Kidney tubule cell (primary cell): ENCODE measurements at regions not wholly inside any gene's neighbourhood (a gene's known extent, or its start where the extent isn't known, plus 50 kb on each side); places are given as distances from the start of the nearest gene placed in this dataset.
"Not testable (repeated sequence)": the region's sequence is repeated elsewhere in the genome, so short reads cannot be mapped to it uniquely, and the experiment has no call there.

ENCODE experiments used
- DNase-seq: peaks from one replicate; pipeline ENCODE4 v3.0.0-alpha.2; 2018; ENCODE audit warnings: low spot score

GRCh38 chr1:98575955-98576354, 85.6 kb upstream of the SNX7 start:
- no peak for DNase-seq

- no peak for DNase-seq
Observed at GRCh38 chr1:98565951-98566350, 95.6 kb upstream of the SNX7 start.

GRCh38 chr1:98559291-98559690, 102.2 kb upstream of the SNX7 start:
- DNase-seq = no peak

- DNase-seq = no peak
Observed at GRCh38 chr1:98557895-98558294, 103.6 kb upstream of the SNX7 start.

GRCh38 chr1:98556521-98557158, 104.9 kb upstream of the SNX7 start:
- DNase-seq = peak; percentile 50

- DNase-seq = no peak
Observed at GRCh38 chr1:98555814-98556213, 105.7 kb upstream of the SNX7 start.

- not testable (repeated sequence) for DNase-seq
Observed at GRCh38 chr1:98552576-98553074, 108.9 kb upstream of the SNX7 start.

GRCh38 chr1:98550076-98550475, 111.4 kb upstream of the SNX7 start:
- no peak for DNase-seq

GRCh38 chr1:98546319-98546718, 115.2 kb upstream of the SNX7 start:
- no peak for DNase-seq

- DNase-seq = no peak
Observed at GRCh38 chr1:98538106-98538505, 123.4 kb upstream of the SNX7 start.

- no peak for DNase-seq
Observed at GRCh38 chr1:98523256-98523655, 138.3 kb upstream of the SNX7 start.

- no peak for DNase-seq
Observed at GRCh38 chr1:98516306-98516705, 145.2 kb upstream of the SNX7 start.

GRCh38 chr1:98515744-98516143, 145.8 kb upstream of the SNX7 start:
- DNase-seq = no peak

GRCh38 chr1:98512216-98512615, 149.3 kb upstream of the SNX7 start:
- DNase-seq = not testable (repeated sequence)

GRCh38 chr1:98503771-98504170, 157.8 kb upstream of the SNX7 start:
- no peak for DNase-seq

GRCh38 chr1:98502937-98503336, 158.6 kb upstream of the SNX7 start:
- DNase-seq = no peak

- no peak for DNase-seq
Observed at GRCh38 chr1:98500324-98500723, 161.2 kb upstream of the SNX7 start.

GRCh38 chr1:98498651-98499050, 162.9 kb upstream of the SNX7 start:
- DNase-seq = no peak

GRCh38 chr1:98497497-98497896, 164.0 kb upstream of the SNX7 start:
- peak; percentile 2 for DNase-seq

- DNase-seq = peak; percentile 12
Observed at GRCh38 chr1:98496256-98496995, 165.1 kb upstream of the SNX7 start.

GRCh38 chr1:98493469-98493868, 168.1 kb upstream of the SNX7 start:
- no peak for DNase-seq

- DNase-seq = no peak
Observed at GRCh38 chr1:98490099-98490498, 171.4 kb upstream of the SNX7 start.

- no peak for DNase-seq
Observed at GRCh38 chr1:98487620-98488019, 173.9 kb upstream of the SNX7 start.

GRCh38 chr1:98482611-98483010, 178.9 kb upstream of the SNX7 start:
- no peak for DNase-seq
